ENCODE measurements at regions not wholly inside any gene's neighbourhood (a gene's known extent, or its start where the extent isn't known, plus 50 kb on each side); places are given as distances from the start of the nearest gene placed in this dataset.
"Not testable (repeated sequence)": the region's sequence is repeated elsewhere in the genome, so short reads cannot be mapped to it uniquely, and the experiment has no call there.

GRCh38 chr12:131333136-131333535 is 377.8 kb upstream of the SFSWAP start:
- no peaks in the 10 kb centered on the region for H3K27me3 Mint-ChIP-seq (ENCODE audit: unreplicated experiment)
- H3K4me3 Mint-ChIP-seq (ENCODE audit: unreplicated experiment) = no peak overlapping the region
- H3K9me3 Mint-ChIP-seq (ENCODE audit: unreplicated experiment) = peaks cover 17% of the 10 kb centered on the region
- H3K27ac Mint-ChIP-seq (ENCODE audit: unreplicated experiment) = no peak overlapping the region
- DNase-seq (ENCODE audit: extremely low spot score, unreplicated experiment) = peak; percentile 73
- no peaks in the 10 kb centered on the region for H3K36me3 Mint-ChIP-seq (ENCODE audit: unreplicated experiment)
- H3K4me1 Mint-ChIP-seq (ENCODE audit: unreplicated experiment) = no peaks in the 10 kb centered on the region
- no peak for TF ChIP-seq CTCF (IDR thresholded peaks at IDR 0.05)

DNA sequence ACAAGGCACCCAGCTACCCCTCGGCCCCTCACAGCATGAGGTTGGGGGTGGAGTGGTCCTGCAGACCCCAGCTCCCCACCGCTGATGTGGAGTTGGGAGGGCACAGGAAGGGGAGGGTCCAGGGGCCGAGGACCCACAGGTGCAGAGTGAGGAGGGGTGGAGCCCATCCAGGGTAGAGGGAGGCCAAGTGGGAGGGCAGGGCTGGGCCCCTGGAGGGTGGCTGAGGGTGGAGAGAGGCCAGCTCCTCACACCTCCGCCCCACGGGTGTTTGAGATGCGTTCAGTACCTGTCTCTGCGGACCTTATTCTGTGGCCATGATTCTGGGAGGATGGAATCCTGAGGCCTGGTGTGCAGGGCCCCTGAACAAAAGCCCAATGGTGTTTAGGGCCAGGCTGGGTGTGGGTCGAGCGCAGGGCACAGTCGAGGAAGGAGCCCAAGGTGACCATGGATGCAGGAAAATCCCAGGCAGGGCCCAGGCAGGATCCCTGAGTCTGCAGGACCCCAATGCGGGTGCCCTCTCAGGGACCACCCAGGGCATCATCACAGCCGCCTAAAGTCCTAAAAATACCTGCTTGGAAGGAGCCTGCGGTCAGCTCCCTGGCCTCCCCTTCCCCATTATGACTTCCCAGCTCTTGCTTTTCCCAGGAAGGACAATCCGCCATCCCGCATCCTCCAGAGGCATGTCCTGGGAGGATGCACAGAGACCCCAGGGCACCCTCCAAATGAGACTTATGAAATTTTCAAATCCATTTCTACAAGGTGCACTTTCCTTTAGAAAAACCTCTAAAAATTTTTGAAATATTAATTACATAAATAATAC is 377.1 kb upstream of the SFSWAP start:
- no peak for TF ChIP-seq CTCF (IDR thresholded peaks at IDR 0.05)
- no peak overlapping the region for H3K4me3 Mint-ChIP-seq (ENCODE audit: unreplicated experiment)
- no peaks in the 10 kb centered on the region for H3K27me3 Mint-ChIP-seq (ENCODE audit: unreplicated experiment)
- H3K9me3 Mint-ChIP-seq (ENCODE audit: unreplicated experiment) = peaks cover 17% of the 10 kb centered on the region
- no peaks in the 10 kb centered on the region for H3K4me1 Mint-ChIP-seq (ENCODE audit: unreplicated experiment)
- no peak overlapping the region for H3K27ac Mint-ChIP-seq (ENCODE audit: unreplicated experiment)
- no peaks in the 10 kb centered on the region for H3K36me3 Mint-ChIP-seq (ENCODE audit: unreplicated experiment)
- DNase-seq (ENCODE audit: extremely low spot score, unreplicated experiment) = peak; percentile 81

DNA sequence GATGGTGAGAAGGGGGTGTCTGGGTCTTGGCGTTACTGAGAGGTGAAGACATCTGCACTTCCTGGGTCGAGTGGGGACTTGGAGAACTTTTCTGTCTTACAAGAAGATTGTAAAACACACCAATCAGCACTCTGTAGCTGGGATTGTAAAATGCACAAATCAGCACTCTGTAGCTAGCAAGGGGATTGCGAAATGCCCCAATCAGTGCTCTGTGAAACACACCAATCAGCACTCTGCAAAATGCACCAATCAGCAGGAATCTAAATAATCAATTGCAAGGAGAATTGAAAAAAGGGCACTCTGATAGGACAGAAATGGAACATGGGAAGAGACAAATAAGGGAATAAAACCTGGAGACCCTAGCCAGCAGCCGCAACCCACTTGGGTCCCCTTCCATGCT is 376.1 kb upstream of the SFSWAP start:
- H3K9me3 Mint-ChIP-seq (ENCODE audit: unreplicated experiment) = peaks cover 13% of the 10 kb centered on the region
- no peaks in the 10 kb centered on the region for H3K4me1 Mint-ChIP-seq (ENCODE audit: unreplicated experiment)
- no peak overlapping the region for H3K27ac Mint-ChIP-seq (ENCODE audit: unreplicated experiment)
- no peak for TF ChIP-seq CTCF (IDR thresholded peaks at IDR 0.05)
- no peaks in the 10 kb centered on the region for H3K27me3 Mint-ChIP-seq (ENCODE audit: unreplicated experiment)
- DNase-seq (ENCODE audit: extremely low spot score, unreplicated experiment) = no peak
- H3K36me3 Mint-ChIP-seq (ENCODE audit: unreplicated experiment) = no peaks in the 10 kb centered on the region
- H3K4me3 Mint-ChIP-seq (ENCODE audit: unreplicated experiment) = no peak overlapping the region

- Mint-ChIP-seq H3K36me3 (ENCODE audit: unreplicated experiment) (no peaks in the 10 kb centered on the region), H3K27ac (ENCODE audit: unreplicated experiment) (no peak overlapping the region), H3K4me3 (ENCODE audit: unreplicated experiment) (no peak overlapping the region), H3K27me3 (ENCODE audit: unreplicated experiment) (no peaks in the 10 kb centered on the region), H3K9me3 (ENCODE audit: unreplicated experiment) (peaks cover 7% of the 10 kb centered on the region), H3K4me1 (ENCODE audit: unreplicated experiment) (no peaks in the 10 kb centered on the region)
- no peak for DNase-seq (ENCODE audit: extremely low spot score, unreplicated experiment)
- TF ChIP-seq CTCF (IDR thresholded peaks at IDR 0.05) = no peak
Observed at GRCh38 chr12:131335456-131335855, 375.4 kb upstream of the SFSWAP start.

GRCh38 chr12:131337861-131338260 is 373.0 kb upstream of the SFSWAP start:
- not testable (repeated sequence) for H3K36me3 Mint-ChIP-seq (ENCODE audit: unreplicated experiment); DNase-seq (ENCODE audit: extremely low spot score, unreplicated experiment); H3K4me3 Mint-ChIP-seq (ENCODE audit: unreplicated experiment); H3K27me3 Mint-ChIP-seq (ENCODE audit: unreplicated experiment); H3K4me1 Mint-ChIP-seq (ENCODE audit: unreplicated experiment); H3K27ac Mint-ChIP-seq (ENCODE audit: unreplicated experiment); H3K9me3 Mint-ChIP-seq (ENCODE audit: unreplicated experiment)
